GM23338 (cell line): ENCODE measurements at regions not wholly inside any gene's neighbourhood (a gene's known extent, or its start where the extent isn't known, plus 50 kb on each side); places are given as distances from the start of the nearest gene placed in this dataset.

Source experiments
- ATAC-seq: fragments of 200-7000 bp; cut with Tn5 transposase; 3 replicates; pipeline ENCODE4 v1.9.1; 2020
- DNase-seq: peaks from one replicate; pipeline ENCODE4 v3.0.0-alpha.2; 2015; ENCODE audit warnings: low spot score
- H2AFZ ChIP-seq: fragments of 200-600 bp; sonication (generic); 2 replicates; pipeline ENCODE4 v1.8.0; 2016; ENCODE audit warnings: antibody characterized with exemption, mild to moderate bottlenecking, moderate library complexity
- H3F3A ChIP-seq: fragments of 200-600 bp; sonication (generic); replicated peaks from 2 replicates; pipeline ENCODE4 v1.8.0; 2017; ENCODE audit warnings: antibody characterized with exemption, mixed run types, low read depth
- H3K27ac ChIP-seq: fragments of 200-600 bp; sonication (generic); 2 replicates; pipeline ENCODE4 v1.6.1; 2016; ENCODE audit warnings: low read depth
- H3K27me3 ChIP-seq: fragments of 200-600 bp; sonication (generic); 2 replicates; pipeline ENCODE4 v1.8.0; 2016; ENCODE audit warnings: mild to moderate bottlenecking, mixed run types, moderate library complexity; ENCODE audit not compliant: insufficient read depth
- H3K36me3 ChIP-seq: fragments of 200-600 bp; sonication (generic); 2 replicates; pipeline ENCODE4 v1.8.0; 2016; ENCODE audit warnings: mild to moderate bottlenecking; ENCODE audit not compliant: insufficient read depth
- H3K4me1 ChIP-seq: fragments of 200-600 bp; sonication (generic); 2 replicates; pipeline ENCODE4 v1.8.0; 2016; ENCODE audit warnings: mild to moderate bottlenecking, moderate library complexity; ENCODE audit not compliant: insufficient read depth
- H3K4me2 ChIP-seq: fragments of 200-600 bp; sonication (generic); 2 replicates; pipeline ENCODE4 v1.7.1; 2017; ENCODE audit warnings: mixed run types
- H3K4me3 ChIP-seq: fragments of 200-600 bp; sonication (generic); 2 replicates; pipeline ENCODE4 v1.6.1; 2016; ENCODE audit warnings: mixed run types
- H3K79me2 ChIP-seq: fragments of 200-600 bp; sonication (generic); replicated peaks from 2 replicates; pipeline ENCODE4 v1.8.0; 2017; ENCODE audit warnings: mild to moderate bottlenecking; ENCODE audit not compliant: insufficient read depth
- H3K9me2 ChIP-seq: fragments of 200-600 bp; sonication (generic); 2 replicates; pipeline ENCODE4 v1.8.0; 2017; ENCODE audit not compliant: insufficient read depth
- H4K20me1 ChIP-seq: fragments of 200-600 bp; sonication (generic); replicated peaks from 2 replicates; pipeline ENCODE4 v1.8.0; 2017; ENCODE audit warnings: mild to moderate bottlenecking; ENCODE audit not compliant: insufficient read depth
- H3K27ac Mint-ChIP-seq: 2 replicates; pipeline ENCODE4 v1.8.0; 2020; ENCODE audit warnings: inconsistent platforms, mild to moderate bottlenecking, moderate library complexity, mixed read lengths
- H3K27me3 Mint-ChIP-seq: 3 replicates; pipeline ENCODE4 v1.8.0; 2022; ENCODE audit warnings: low read depth, mild to moderate bottlenecking, moderate library complexity, mixed read lengths, inconsistent platforms; ENCODE audit not compliant: insufficient read depth, poor library complexity
- H3K36me3 Mint-ChIP-seq: 3 replicates; pipeline ENCODE4 v1.8.0; 2021; ENCODE audit warnings: low read depth, mild to moderate bottlenecking, inconsistent platforms, moderate library complexity, mixed read lengths
- H3K4me1 Mint-ChIP-seq: 3 replicates; pipeline ENCODE4 v1.8.0; 2020; ENCODE audit warnings: mild to moderate bottlenecking, inconsistent platforms, mixed read lengths
- H3K4me3 Mint-ChIP-seq: 3 replicates; pipeline ENCODE4 v1.8.0; 2021; ENCODE audit warnings: moderate library complexity, mild to moderate bottlenecking, inconsistent platforms, mixed read lengths
- H3K9me3 Mint-ChIP-seq: 3 replicates; pipeline ENCODE4 v1.8.0; 2020; ENCODE audit warnings: moderate library complexity, mild to moderate bottlenecking, inconsistent platforms, mixed read lengths
- CREB1 ChIP-seq: fragments of 250-450 bp; sonication (Bioruptor Pico); IDR thresholded peaks from 2 replicates; pipeline ENCODE4 v1.5.0; 2020; ENCODE audit warnings: low read depth, mild to moderate bottlenecking, moderate library complexity
- ETS1 ChIP-seq: IDR thresholded peaks from 2 replicates; pipeline ENCODE4 v1.6.1; 2016; ENCODE audit warnings: antibody characterized with exemption
- EZH2 ChIP-seq: fragments of 200-600 bp; sonication (generic); IDR thresholded peaks from one replicate; pipeline ENCODE4 v1.8.0; 2017; ENCODE audit warnings: antibody characterized with exemption, mild to moderate bottlenecking, low read depth; ENCODE audit not compliant: unreplicated experiment
- EZH2phosphoT487 ChIP-seq: fragments of 200-600 bp; sonication (generic); IDR thresholded peaks from one replicate; pipeline ENCODE4 v1.8.1; 2018; ENCODE audit warnings: antibody characterized with exemption; ENCODE audit not compliant: unreplicated experiment
- JUNB ChIP-seq: IDR thresholded peaks from one replicate; pipeline ENCODE4 v1.6.1; 2016; ENCODE audit warnings: antibody characterized with exemption; ENCODE audit not compliant: unreplicated experiment
- NANOG ChIP-seq: IDR thresholded peaks from 2 replicates; pipeline ENCODE4 v1.6.1; 2016; ENCODE audit warnings: antibody characterized with exemption, borderline replicate concordance
- POLR2AphosphoS5 ChIP-seq: IDR thresholded peaks from 2 replicates; pipeline ENCODE4 v1.6.1; 2016; ENCODE audit warnings: antibody characterized with exemption, low read depth
- REST ChIP-seq: IDR thresholded peaks from one replicate; pipeline ENCODE4 v1.6.1; 2018; ENCODE audit warnings: antibody characterized with exemption; ENCODE audit not compliant: unreplicated experiment
- STAT1 ChIP-seq: IDR thresholded peaks from one replicate; pipeline ENCODE4 v1.6.1; 2016; ENCODE audit warnings: antibody characterized with exemption; ENCODE audit not compliant: unreplicated experiment
- ZNF114 ChIP-seq: fragments of 250-450 bp; sonication (Bioruptor Pico); IDR thresholded peaks from 2 replicates; pipeline ENCODE4 v1.5.0; 2020; ENCODE audit warnings: mild to moderate bottlenecking, moderate library complexity
- ZNF331 ChIP-seq: fragments of 250-450 bp; sonication (Bioruptor Pico); IDR thresholded peaks from 2 replicates; pipeline ENCODE4 v1.5.0; 2020; ENCODE audit warnings: low read depth, mild to moderate bottlenecking, moderate library complexity
- ZNF462 ChIP-seq: fragments of 250-450 bp; sonication (Bioruptor Pico); IDR thresholded peaks from 2 replicates; pipeline ENCODE4 v1.5.0; 2020; ENCODE audit warnings: mild to moderate bottlenecking, moderate library complexity
- TF ChIP-seq, protein P1 (sequence below), 2 experiments: fragments of 200-600 bp in 1 of 2; sonication (generic) in 1 of 2; conservative IDR thresholded peaks; 2 replicates each; pipeline versions ENCODE4 v1.5.1 to v1.6.1; 2016 to 2017; ENCODE audit warnings: antibody characterized with exemption in 2 of 2, low read depth in 2 of 2, mild to moderate bottlenecking in 2 of 2, moderate library complexity in 1 of 2

DNA sequence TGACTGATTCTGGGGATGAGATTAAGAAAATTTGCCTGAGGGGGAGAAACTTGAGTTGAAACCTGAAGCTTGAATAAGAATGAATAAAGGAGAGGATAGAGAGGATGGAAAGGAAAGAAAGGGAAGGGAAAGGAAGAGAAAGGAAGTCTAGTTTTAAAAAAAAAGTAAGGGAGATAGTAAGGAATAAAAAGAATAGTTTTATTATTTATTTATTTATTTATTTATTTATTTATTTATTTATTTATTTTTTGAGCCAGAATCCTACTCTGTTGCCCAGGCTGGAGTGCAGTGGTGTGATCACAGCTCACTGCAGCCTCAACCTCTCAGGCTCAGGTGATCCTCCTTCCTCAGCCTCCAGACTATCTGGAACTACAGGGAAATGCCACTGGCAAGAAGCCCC, 62.0 kb upstream of the NAF1 start:
- ATAC-seq: no peak
- H3F3A ChIP-seq: no peaks in the 10 kb centered on the region
- H3K27me3 ChIP-seq: no peaks in the 10 kb centered on the region
- Mint-ChIP-seq H3K9me3 (peaks cover 11% of the 10 kb centered on the region), H3K4me3 (no peak overlapping the region), H3K4me1 (no peaks in the 10 kb centered on the region), H3K36me3 (peaks cover 6% of the 10 kb centered on the region; the same call in 2 of the 3 replicates), H3K27ac (no peak overlapping the region), H3K27me3 (peaks cover 2% of the 10 kb centered on the region)
- H3K27ac ChIP-seq: no peak overlapping the region
- no peak overlapping the region for H2AFZ ChIP-seq
- no peak overlapping the region for H3K4me3 ChIP-seq
- no peak overlapping the region for H3K4me2 ChIP-seq
- H3K9me2 ChIP-seq: peaks cover 7% of the 10 kb centered on the region
- H4K20me1 ChIP-seq: no peaks in the 10 kb centered on the region
- H3K79me2 ChIP-seq: no peaks in the 10 kb centered on the region
- TF ChIP-seq JUNB (no peak), POLR2AphosphoS5 (no peak), ZNF331 (CRISPR knock-in tag) (no peak), ZNF114 (CRISPR knock-in tag) (no peak), CREB1 (CRISPR knock-in tag) (no peak), ETS1 (no peak), EZH2phosphoT487 (no peak), EZH2 (no peak), STAT1 (no peak), ZNF462 (CRISPR knock-in tag) (no peak), NANOG (no peak), REST (no peak)
- TF ChIP-seq, protein P1, sequence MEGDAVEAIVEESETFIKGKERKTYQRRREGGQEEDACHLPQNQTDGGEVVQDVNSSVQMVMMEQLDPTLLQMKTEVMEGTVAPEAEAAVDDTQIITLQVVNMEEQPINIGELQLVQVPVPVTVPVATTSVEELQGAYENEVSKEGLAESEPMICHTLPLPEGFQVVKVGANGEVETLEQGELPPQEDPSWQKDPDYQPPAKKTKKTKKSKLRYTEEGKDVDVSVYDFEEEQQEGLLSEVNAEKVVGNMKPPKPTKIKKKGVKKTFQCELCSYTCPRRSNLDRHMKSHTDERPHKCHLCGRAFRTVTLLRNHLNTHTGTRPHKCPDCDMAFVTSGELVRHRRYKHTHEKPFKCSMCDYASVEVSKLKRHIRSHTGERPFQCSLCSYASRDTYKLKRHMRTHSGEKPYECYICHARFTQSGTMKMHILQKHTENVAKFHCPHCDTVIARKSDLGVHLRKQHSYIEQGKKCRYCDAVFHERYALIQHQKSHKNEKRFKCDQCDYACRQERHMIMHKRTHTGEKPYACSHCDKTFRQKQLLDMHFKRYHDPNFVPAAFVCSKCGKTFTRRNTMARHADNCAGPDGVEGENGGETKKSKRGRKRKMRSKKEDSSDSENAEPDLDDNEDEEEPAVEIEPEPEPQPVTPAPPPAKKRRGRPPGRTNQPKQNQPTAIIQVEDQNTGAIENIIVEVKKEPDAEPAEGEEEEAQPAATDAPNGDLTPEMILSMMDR (conservative IDR thresholded peaks at IDR 0.05; ENCODE audit: low read depth in 2 of 2): no peak
- no peaks in the 10 kb centered on the region for H3K36me3 ChIP-seq
- no peak for DNase-seq
- no peaks in the 10 kb centered on the region for H3K4me1 ChIP-seq
